ENCODE measurements at regions not wholly inside any gene's neighbourhood (a gene's known extent, or its start where the extent isn't known, plus 50 kb on each side); places are given as distances from the start of the nearest gene placed in this dataset.

- TF ChIP-seq CTCF (IDR thresholded peaks at IDR 0.05) (no peak), POLR2A (IDR thresholded peaks at IDR 0.05) (no peak), EP300 (IDR thresholded peaks at IDR 0.05) (no peak)
These were observed 72.8 kb upstream of the ATF7IP2 start for GRCh38 chr16:10312784-10313724.

Data from tibial nerve (tissue), 4 donors.